Esophagus (tissue), 2 donors: ENCODE measurements at regions not wholly inside any gene's neighbourhood (a gene's known extent, or its start where the extent isn't known, plus 50 kb on each side); places are given as distances from the start of the nearest gene placed in this dataset.
A peak's percentile ranks its signal among the peaks of the same experiment; 100 is the strongest.
"Not testable (repeated sequence)": the region's sequence is repeated elsewhere in the genome, so short reads cannot be mapped to it uniquely, and the experiment has no call there.

Experiments used
- H3K27ac ChIP-seq, 2 donors: one replicate each; pipeline ENCODE4 v1.5.1; 2013; ENCODE audit warnings: low read depth in 2 of 2, mild to moderate bottlenecking in 2 of 2, inconsistent platforms in 1 of 2, low read length in 1 of 2, moderate library complexity in 1 of 2
- H3K27me3 ChIP-seq, 2 donors: one replicate each; pipeline ENCODE4 v1.6.1; 2013; ENCODE audit warnings: low read length in 2 of 2, control low read depth in 1 of 2, mild to moderate bottlenecking in 1 of 2; ENCODE audit not compliant: insufficient read depth in 2 of 2, control insufficient read depth in 1 of 2
- H3K36me3 ChIP-seq, 2 donors: one replicate each; pipeline ENCODE4 v1.6.1; 2013; ENCODE audit warnings: low read length in 1 of 2; ENCODE audit not compliant: control insufficient read depth in 2 of 2, insufficient read depth in 2 of 2
- H3K4me1 ChIP-seq, 2 donors: one replicate each; pipeline ENCODE4 v1.6.1; 2013; ENCODE audit warnings: low read length in 1 of 2; ENCODE audit not compliant: control insufficient read depth in 2 of 2, insufficient read depth in 2 of 2
- H3K4me3 ChIP-seq, 2 donors: one replicate each; pipeline ENCODE4 v1.5.1; 2013; ENCODE audit warnings: low read length in 2 of 2, mild to moderate bottlenecking in 2 of 2, low read depth in 1 of 2, moderate library complexity in 1 of 2
- H3K9me3 ChIP-seq, 2 donors: one replicate each; pipeline ENCODE4 v1.6.1; 2013; ENCODE audit warnings: mild to moderate bottlenecking in 2 of 2, low read depth in 1 of 2, low read length in 1 of 2, moderate library complexity in 1 of 2; ENCODE audit not compliant: control insufficient read depth in 2 of 2, insufficient read depth in 1 of 2
- WGBS, 2 donors: extraction: QIAGEN DNeasy Blood & Tissue Kit; methylation state at CpG; one replicate each; pipeline ENCODE4 v1.1.7; 2013; 5-methylcytosine and 5-hydroxymethylcytosine counted together
- donor health status: healthy with polysubstance abuse.
- donor health status: Bipolar disorder and iron deficiency.

DNA sequence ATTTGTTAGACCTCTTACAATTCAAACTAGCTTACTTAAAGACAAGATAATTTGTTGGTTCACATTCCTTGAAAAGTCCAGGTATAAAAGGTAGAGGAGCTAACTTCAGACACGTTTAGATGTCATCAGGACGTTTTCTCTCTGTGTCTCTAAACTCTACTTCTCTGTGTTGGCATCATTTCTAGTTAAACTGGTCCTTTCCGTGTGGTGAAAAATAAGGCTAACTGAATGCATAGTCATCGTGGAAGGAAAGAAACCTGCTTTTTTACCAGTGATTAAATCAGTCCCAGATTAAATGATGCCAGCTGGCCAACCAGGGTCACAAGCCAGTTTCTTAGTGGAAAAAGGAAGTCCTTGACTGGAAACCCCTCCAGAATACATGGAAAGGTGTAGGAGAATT lies 168.4 kb upstream of the AHI1 start:
- no peak overlapping the region for H3K4me3 ChIP-seq
- H3K27ac ChIP-seq, result no peak overlapping the region
- no peaks in the 10 kb centered on the region for H3K27me3 ChIP-seq
- no peaks in the 10 kb centered on the region for H3K9me3 ChIP-seq
- H3K4me1 ChIP-seq, result no peaks in the 10 kb centered on the region
- H3K36me3 ChIP-seq, result no peaks in the 10 kb centered on the region
- 39 to 41% methylated on average over 4 of the region's 4 CpGs for WGBS, 2 donors

DNA sequence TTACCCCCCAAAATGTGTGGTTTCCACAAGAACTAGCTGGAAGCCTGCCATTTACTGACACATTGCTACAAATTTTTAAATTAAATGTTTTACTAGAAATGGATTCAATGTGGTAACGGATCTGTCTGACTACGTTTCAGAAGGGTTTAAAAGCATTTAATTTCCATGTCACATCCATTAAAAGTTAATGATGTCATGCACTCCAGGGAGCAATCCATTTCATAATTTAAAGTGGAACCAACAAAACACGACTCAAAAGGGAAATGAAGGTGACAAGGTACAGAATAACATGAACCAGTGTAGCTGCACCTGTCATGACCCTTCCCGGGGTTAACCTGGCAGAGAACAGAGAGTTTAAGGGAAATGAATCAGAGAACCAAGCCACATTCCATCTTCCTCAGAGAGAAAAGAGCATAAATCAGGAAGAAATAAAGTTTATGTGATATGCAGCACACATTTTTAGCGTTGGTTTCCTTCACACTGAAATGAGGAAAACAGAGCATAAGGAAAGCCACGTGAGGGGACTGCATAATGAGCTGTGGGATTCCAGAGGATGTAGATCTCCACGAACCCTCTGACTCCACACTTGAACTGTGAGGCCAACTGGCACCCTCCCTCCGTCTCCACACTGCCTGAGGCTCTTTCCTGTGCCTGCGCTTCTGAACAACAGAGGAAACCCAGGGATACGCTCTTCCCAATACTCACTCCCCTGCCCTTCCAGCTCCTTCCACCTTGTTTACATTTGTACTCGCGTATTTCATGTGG lies 170.3 kb upstream of the AHI1 start:
- Histone ChIP-seq H3K4me3 (no peak overlapping the region), H3K27ac (peak overlapping the region in 1 of 2 donors; percentile 30), H3K36me3 (no peaks in the 10 kb centered on the region), H3K4me1 (no peaks in the 10 kb centered on the region), H3K9me3 (peaks cover 0 to 2% of the 10 kb centered on the region in 2 donors), H3K27me3 (no peaks in the 10 kb centered on the region)
- 25 to 37% methylated on average over 12 of the region's 12 CpGs for WGBS, 2 donors

DNA sequence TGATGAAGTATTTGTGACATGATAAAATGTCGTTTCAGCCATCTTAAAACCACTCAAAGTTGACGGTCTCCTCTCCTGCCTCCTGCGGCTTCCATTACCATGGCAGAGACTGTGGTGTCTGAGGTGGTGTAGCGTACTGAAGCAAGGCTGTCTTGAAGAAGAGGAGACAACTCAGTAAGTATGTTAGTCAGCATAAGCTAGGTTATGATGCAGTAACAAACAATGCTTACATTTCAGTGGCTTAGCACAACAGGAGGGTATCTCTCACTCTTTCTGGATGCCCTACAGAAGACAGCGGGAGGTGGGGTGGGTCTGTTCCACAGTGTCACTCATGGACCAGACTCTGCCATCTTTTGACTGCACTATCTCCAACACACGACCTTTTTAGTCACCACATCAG lies 174.7 kb upstream of the AHI1 start:
- H3K27ac ChIP-seq, result no peak overlapping the region
- H3K9me3 ChIP-seq, result peaks cover 0 to 2% of the 10 kb centered on the region in 2 donors
- WGBS, 2 donors, result 94 to 98% methylated on average over 6 of the region's 6 CpGs
- H3K4me1 ChIP-seq, result no peaks in the 10 kb centered on the region
- H3K4me3 ChIP-seq, result no peak overlapping the region
- H3K27me3 ChIP-seq, result no peaks in the 10 kb centered on the region
- H3K36me3 ChIP-seq, result no peaks in the 10 kb centered on the region

DNA sequence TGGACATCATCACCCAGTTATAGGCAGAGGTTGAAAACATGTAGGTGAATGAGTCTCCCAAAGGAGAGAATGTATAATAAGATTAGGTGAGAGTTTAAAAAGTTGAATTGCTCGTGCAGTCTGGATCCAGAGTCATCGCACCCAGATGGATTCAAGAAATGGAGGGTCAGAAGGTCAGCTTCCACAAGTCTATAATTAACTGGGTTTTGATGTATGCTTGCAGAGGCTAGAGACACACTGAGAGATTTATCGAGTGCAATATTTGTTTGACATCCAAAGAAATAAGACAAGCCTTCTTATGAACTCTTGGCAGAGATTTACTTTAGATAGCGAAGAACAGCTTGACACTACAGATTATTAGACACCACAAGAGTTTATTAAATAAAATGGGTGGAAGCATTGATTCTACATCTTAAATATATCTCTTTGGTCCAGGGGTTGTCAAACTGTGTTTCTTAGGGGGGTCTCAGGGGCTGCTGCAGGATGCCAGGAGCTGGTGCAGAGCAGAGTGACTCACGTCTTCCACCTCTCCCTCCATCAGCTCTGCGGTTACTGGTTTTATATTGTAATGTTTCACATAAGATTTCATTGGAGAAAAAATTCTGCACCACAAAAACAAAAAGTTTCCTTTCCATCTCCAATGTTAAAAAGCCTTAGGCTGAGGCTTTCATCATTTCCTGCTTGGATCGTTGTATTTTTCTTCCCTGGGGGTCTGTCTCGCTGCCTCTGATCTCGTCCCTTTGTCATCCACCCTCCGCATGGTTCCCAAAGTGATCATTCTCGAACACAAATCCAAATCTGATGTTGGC lies 176.2 kb upstream of the AHI1 start:
- Histone ChIP-seq H3K27me3 (no peaks in the 10 kb centered on the region), H3K36me3 (no peaks in the 10 kb centered on the region), H3K9me3 (peaks cover 0 to 2% of the 10 kb centered on the region in 2 donors), H3K4me1 (no peaks in the 10 kb centered on the region), H3K4me3 (no peak overlapping the region), H3K27ac (no peak overlapping the region)
- WGBS, 2 donors, result 81 to 86% methylated on average over 11 of the region's 11 CpGs

DNA sequence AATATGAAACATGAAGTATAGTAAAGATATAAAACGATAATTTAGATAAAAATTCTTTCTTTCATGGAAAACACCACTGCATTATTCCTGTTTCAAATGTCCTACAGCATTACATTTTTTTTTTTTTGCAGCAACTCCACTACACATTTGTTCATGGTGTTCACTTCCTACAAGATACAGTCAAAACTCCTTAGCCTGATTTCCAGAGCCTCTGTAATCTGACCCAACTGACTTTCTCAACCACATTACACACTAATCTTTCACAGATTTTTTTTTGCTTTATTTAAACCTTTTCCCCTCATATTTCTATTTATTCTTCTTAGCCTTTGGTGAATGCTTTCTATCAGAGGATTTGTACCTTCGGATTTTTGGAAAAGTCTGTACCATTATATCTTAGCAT lies 176.5 kb upstream of the PDE7B start:
- H3K4me3 ChIP-seq, result no peak overlapping the region
- H3K4me1 ChIP-seq, result no peaks in the 10 kb centered on the region
- H3K27ac ChIP-seq, result no peak overlapping the region
- peaks cover 0 to 2% of the 10 kb centered on the region in 2 donors for H3K9me3 ChIP-seq
- WGBS, 2 donors, result 82 to 86% methylated on average over 2 of the region's 2 CpGs
- H3K27me3 ChIP-seq, result no peaks in the 10 kb centered on the region
- no peaks in the 10 kb centered on the region for H3K36me3 ChIP-seq

DNA sequence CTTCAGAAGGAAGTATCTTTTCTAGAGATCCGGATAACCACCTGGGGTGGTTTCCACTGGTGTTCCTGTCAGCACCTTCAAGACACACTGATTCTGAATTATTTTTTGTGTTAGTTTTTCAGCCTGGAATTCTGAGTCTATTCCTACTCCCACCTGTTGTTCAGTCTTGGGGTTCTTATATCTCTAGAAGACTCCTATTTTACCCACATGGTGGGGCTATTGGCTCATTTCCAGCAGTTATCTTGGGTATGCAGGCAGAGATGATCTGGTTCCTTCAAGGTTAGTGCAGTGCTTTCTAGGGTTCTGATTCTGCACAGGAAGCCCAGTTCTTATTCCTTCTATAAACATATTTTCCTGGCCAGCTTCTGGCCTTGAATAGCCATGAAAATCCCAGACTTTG lies 175.6 kb upstream of the PDE7B start:
- 50 to 54% methylated on average over 1 of the region's 1 CpG for WGBS, 2 donors
- H3K27me3 ChIP-seq, result no peaks in the 10 kb centered on the region
- no peaks in the 10 kb centered on the region for H3K4me1 ChIP-seq
- H3K4me3 ChIP-seq, result no peak overlapping the region
- H3K27ac ChIP-seq, result no peak overlapping the region
- H3K36me3 ChIP-seq, result no peaks in the 10 kb centered on the region
- peaks cover 0 to 2% of the 10 kb centered on the region in 2 donors for H3K9me3 ChIP-seq

DNA sequence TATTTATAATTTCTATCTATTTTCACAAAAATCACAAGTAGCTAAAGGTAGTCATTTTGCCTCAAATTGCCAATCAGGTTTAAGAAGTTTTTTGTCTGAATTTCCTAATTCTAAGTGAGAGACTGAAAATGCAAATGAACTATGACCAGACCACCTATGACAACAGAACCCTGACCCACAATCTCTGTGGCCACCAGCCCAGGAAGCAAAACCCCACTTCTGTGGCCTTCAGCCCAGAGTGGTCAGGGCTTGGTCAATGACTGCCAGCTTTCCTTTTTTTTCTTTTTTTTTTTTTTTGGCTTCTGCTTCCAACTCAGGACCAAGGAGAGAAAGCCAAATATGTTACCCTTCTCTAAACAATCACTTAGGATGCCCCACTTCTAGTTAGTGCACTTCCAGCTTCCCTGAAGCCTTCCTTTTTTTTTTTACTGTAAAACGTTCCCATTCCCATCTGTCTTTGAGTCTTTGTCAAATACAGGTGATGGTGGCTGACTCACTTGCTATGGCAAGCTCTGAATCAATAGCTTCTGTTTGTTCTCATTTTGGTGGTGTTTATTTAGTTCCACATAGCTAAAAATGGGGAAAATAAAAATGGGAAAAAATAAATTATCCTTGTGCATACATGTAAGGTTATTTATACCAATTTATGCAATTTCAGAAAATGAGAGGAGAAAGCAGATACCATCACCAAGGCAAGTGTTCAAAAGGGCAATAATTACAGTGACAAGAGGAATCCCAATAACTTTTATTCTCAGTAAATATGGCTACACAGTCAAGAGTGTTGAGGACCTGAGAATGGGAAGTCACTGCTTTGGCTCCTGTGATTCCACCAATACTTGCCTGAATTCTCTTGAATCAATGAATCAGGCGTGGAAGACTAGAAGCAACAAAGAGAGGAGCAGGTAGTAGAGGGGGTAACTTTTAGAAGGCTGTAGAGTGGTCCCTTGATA lies 170.3 kb upstream of the PDE7B start:
- no peak overlapping the region for H3K4me3 ChIP-seq
- H3K36me3 ChIP-seq, result no peaks in the 10 kb centered on the region
- H3K9me3 ChIP-seq, result no peaks in the 10 kb centered on the region
- 54 to 64% methylated on average over 2 of the region's 2 CpGs for WGBS, 2 donors
- H3K27me3 ChIP-seq, result no peaks in the 10 kb centered on the region
- H3K4me1 ChIP-seq, result no peaks in the 10 kb centered on the region
- no peak overlapping the region for H3K27ac ChIP-seq

DNA sequence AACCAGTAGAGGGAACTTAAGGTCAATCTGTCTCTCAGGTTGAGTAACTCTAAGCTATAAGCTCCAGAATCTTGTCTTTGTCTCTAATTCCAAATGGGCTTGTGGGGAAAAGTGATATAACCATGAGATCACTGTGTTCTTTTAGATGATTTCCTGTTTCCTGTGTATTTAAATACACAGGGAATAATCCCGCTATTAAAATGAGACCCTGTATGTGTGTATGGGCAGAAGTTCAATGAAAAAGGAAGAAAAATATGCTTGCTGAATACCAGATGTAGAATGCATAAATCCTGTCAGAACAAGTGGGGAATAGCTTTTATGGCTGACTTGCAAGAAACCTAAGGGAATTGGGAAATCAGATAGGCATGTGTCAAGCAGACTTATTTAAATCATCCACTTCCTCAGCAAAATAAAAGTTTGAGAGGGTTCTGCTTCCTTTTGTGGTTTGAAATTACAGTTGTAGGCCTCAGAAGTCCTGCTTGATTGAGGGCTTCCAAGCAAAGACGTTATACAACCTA lies 164.7 kb upstream of the PDE7B start:
- no peak overlapping the region for H3K27ac ChIP-seq

DNA sequence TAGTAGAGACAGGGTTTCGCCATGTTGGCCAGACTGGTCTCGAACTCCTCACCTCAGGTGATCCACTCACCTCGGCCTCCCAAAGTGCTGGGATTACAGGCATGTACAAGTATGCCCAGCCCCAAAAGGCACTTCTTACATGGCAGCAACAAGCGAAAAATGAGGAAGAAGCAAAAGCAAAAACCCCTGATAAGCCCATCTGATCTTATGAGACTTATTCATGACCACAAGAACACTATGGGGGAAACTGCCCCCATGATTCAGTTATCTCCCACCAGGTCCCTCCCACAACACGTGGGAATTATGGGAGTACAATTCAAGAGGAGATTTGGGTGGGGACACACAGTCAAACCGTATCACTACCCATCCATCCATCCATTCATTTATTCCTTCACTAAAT lies 163.0 kb upstream of the PDE7B start:
- not testable (repeated sequence) for H3K36me3 ChIP-seq, H3K27ac ChIP-seq, H3K27me3 ChIP-seq, H3K9me3 ChIP-seq, H3K4me1 ChIP-seq, H3K4me3 ChIP-seq
- 81 to 85% methylated on average over 6 of the region's 6 CpGs for whole genome bisulfite sequencing, 2 donors

More for the DNA sequence above, 164.7 kb upstream of the PDE7B start:
- H3K9me3 ChIP-seq, result no peaks in the 10 kb centered on the region
- no peaks in the 10 kb centered on the region for H3K36me3 ChIP-seq
- 49 to 50% methylated on average over 2 of the region's 2 CpGs for WGBS, 2 donors
- H3K27me3 ChIP-seq, result no peaks in the 10 kb centered on the region
- H3K4me3 ChIP-seq, result no peak overlapping the region
- H3K4me1 ChIP-seq, result no peaks in the 10 kb centered on the region
